ENCODE measurements at regions not wholly inside any gene's neighbourhood (a gene's known extent, or its start where the extent isn't known, plus 50 kb on each side); places are given as distances from the start of the nearest gene placed in this dataset.

GRCh38 chr11:47918882-47919495 lies 61.4 kb upstream of the PTPRJ start:
- TF ChIP-seq EZH2 (IDR thresholded peaks at IDR 0.05; ENCODE audit: low read depth): no peak
- no peak for TF ChIP-seq CTCF (conservative IDR thresholded peaks at IDR 0.05)
